Sigmoid colon (tissue), 4 donors: ENCODE measurements at regions not wholly inside any gene's neighbourhood (a gene's known extent, or its start where the extent isn't known, plus 50 kb on each side); places are given as distances from the start of the nearest gene placed in this dataset.

Experiments used
- EP300 ChIP-seq, 4 donors: sonication (generic); formaldehyde crosslinking; IDR thresholded peaks; one replicate each; pipeline ENCODE4 v1.6.1; 2017; ENCODE audit warnings: antibody characterized with exemption in 4 of 4
- POLR2A ChIP-seq, 2 donors: fragments of 450-650 bp; IDR thresholded peaks; one replicate each; pipeline ENCODE4 v1.6.1; 2016; ENCODE audit warnings: antibody characterized with exemption in 2 of 2, mild to moderate bottlenecking in 2 of 2, moderate library complexity in 2 of 2
- POLR2AphosphoS5 ChIP-seq, 4 donors: sonication (generic); formaldehyde crosslinking; IDR thresholded peaks; one replicate each; pipeline ENCODE4 v1.6.1; 2017; ENCODE audit warnings: antibody characterized with exemption in 4 of 4
- TF ChIP-seq, protein P1 (sequence below), 4 experiments: fragments of 450-650 bp in 3 of 4; fragments of 200-600 bp in 1 of 4; IDR thresholded peaks; one replicate each; pipeline ENCODE4 v1.5.1; 2016 to 2019; ENCODE audit warnings: antibody characterized with exemption in 4 of 4, mild to moderate bottlenecking in 3 of 4, moderate library complexity in 2 of 4

DNA sequence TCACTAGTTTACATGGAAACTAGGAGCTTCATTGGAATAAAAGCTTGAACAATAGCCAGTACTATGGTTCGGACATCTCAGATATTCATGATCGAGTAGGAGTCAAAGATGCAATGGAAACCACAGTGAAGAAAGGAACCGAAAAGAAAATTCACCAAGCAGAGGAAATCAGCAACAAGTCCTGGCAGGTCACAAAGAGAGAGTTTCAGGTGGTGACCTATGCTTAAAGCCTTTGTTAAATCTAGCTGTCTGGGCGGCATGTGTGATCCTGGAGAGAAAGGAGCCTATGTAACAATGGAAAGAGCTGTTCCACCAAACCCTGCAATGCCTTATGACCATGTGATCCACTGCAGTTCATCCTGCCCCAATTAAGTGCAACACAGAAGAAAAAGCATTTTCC, 68.9 kb upstream of the POU2AF2 start:
- TF ChIP-seq, protein P1, sequence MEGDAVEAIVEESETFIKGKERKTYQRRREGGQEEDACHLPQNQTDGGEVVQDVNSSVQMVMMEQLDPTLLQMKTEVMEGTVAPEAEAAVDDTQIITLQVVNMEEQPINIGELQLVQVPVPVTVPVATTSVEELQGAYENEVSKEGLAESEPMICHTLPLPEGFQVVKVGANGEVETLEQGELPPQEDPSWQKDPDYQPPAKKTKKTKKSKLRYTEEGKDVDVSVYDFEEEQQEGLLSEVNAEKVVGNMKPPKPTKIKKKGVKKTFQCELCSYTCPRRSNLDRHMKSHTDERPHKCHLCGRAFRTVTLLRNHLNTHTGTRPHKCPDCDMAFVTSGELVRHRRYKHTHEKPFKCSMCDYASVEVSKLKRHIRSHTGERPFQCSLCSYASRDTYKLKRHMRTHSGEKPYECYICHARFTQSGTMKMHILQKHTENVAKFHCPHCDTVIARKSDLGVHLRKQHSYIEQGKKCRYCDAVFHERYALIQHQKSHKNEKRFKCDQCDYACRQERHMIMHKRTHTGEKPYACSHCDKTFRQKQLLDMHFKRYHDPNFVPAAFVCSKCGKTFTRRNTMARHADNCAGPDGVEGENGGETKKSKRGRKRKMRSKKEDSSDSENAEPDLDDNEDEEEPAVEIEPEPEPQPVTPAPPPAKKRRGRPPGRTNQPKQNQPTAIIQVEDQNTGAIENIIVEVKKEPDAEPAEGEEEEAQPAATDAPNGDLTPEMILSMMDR (IDR thresholded peaks at IDR 0.05), result no peak
- TF ChIP-seq EP300 (IDR thresholded peaks at IDR 0.05) (no peak), POLR2A (IDR thresholded peaks at IDR 0.05) (no peak), POLR2AphosphoS5 (IDR thresholded peaks at IDR 0.05) (no peak)
